ENCODE measurements at regions not wholly inside any gene's neighbourhood (a gene's known extent, or its start where the extent isn't known, plus 50 kb on each side); places are given as distances from the start of the nearest gene placed in this dataset.

GRCh38 chr13:54980651-54981050 is 1952.0 kb downstream of the OLFM4 start:
- peaks cover 3% of the 10 kb centered on the region for H3K9me3 Mint-ChIP-seq (ENCODE audit: insufficient read depth)
- TF ChIP-seq EZH2 (IDR thresholded peaks at IDR 0.05; ENCODE audit: borderline replicate concordance, insufficient read depth, low read depth, low read length, poor library complexity, severe bottlenecking), result no peak
- TF ChIP-seq, protein P1, sequence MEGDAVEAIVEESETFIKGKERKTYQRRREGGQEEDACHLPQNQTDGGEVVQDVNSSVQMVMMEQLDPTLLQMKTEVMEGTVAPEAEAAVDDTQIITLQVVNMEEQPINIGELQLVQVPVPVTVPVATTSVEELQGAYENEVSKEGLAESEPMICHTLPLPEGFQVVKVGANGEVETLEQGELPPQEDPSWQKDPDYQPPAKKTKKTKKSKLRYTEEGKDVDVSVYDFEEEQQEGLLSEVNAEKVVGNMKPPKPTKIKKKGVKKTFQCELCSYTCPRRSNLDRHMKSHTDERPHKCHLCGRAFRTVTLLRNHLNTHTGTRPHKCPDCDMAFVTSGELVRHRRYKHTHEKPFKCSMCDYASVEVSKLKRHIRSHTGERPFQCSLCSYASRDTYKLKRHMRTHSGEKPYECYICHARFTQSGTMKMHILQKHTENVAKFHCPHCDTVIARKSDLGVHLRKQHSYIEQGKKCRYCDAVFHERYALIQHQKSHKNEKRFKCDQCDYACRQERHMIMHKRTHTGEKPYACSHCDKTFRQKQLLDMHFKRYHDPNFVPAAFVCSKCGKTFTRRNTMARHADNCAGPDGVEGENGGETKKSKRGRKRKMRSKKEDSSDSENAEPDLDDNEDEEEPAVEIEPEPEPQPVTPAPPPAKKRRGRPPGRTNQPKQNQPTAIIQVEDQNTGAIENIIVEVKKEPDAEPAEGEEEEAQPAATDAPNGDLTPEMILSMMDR (IDR thresholded peaks at IDR 0.05), result no peak
- no peak for DNase-seq
- ATAC-seq (ENCODE audit: low read depth), result no peak
- no peaks in the 10 kb centered on the region for H3K27me3 Mint-ChIP-seq
- no peaks in the 10 kb centered on the region for H3K4me1 Mint-ChIP-seq
- ChIA-PET CTCF (no interaction called here), POLR2A (no interaction called here)
- H3K27ac ChIP-seq (ENCODE audit: low read length in 2 of 2), result no peak overlapping the region
- H2AFZ ChIP-seq (ENCODE audit: insufficient read depth, low read depth, low read length, poor library complexity, severe bottlenecking), result no peak overlapping the region
- intact Hi-C loops (cut with micrococcal nuclease), result no loop called here
- H3K27ac Mint-ChIP-seq, result no peak overlapping the region
- H3K4me3 ChIP-seq (ENCODE audit: control extremely low read depth in 1 of 5, extremely low read depth in 1 of 5, insufficient read depth in 1 of 5, low read depth in 2 of 5, low read length in 4 of 5), result no peak overlapping the region
- no CpG with 5 or more reads among the region's 3 CpGs for WGBS (ENCODE audit: insufficient coverage)
- H3K36me3 ChIP-seq (replicated peaks in 1 of 2; ENCODE audit: control extremely low read depth in 1 of 2, control insufficient read depth in 1 of 2, extremely low read depth in 1 of 2, insufficient read depth in 2 of 2, low read length in 1 of 2), result no peaks in the 10 kb centered on the region
- H3K27me3 ChIP-seq (replicated peaks in 1 of 4; ENCODE audit: control extremely low read depth in 1 of 4, control insufficient read depth in 3 of 4, insufficient read depth in 4 of 4, low read length in 3 of 4), result no peaks in the 10 kb centered on the region
- H3K4me1 ChIP-seq (ENCODE audit: control insufficient read depth in 2 of 2, insufficient read depth in 2 of 2, low read length in 2 of 2), result no peaks in the 10 kb centered on the region
- no peak overlapping the region for H3K9ac ChIP-seq (ENCODE audit: low read length)
- no peaks in the 10 kb centered on the region for H3K79me2 ChIP-seq (ENCODE audit: control insufficient read depth, insufficient read depth, low read length)
- no peaks in the 10 kb centered on the region for H4K20me1 ChIP-seq (ENCODE audit: control insufficient read depth, insufficient read depth, low read length, poor library complexity, severe bottlenecking)
- H3K9me3 ChIP-seq (ENCODE audit: control extremely low read depth in 1 of 3, control insufficient read depth in 2 of 3, insufficient read depth in 1 of 3, low read length in 2 of 3), result peaks cover 0 to 2% (median 0%) of the 10 kb centered on the region in 3 donors
- H3K4me2 ChIP-seq (replicated peaks; ENCODE audit: low read depth, low read length, poor library complexity, severe bottlenecking), result no peak overlapping the region
- H3K4me3 Mint-ChIP-seq, result no peak overlapping the region

- H3K4me3 ChIP-seq (ENCODE audit: control extremely low read depth in 1 of 5, extremely low read depth in 1 of 5, insufficient read depth in 1 of 5, low read depth in 2 of 5, low read length in 4 of 5), result no peak overlapping the region
- Mint-ChIP-seq H3K4me3 (no peak overlapping the region), H3K9me3 (ENCODE audit: insufficient read depth) (peaks cover 2% of the 10 kb centered on the region), H3K4me1 (no peaks in the 10 kb centered on the region), H3K27ac (no peak overlapping the region), H3K27me3 (no peaks in the 10 kb centered on the region)
- DNase-seq (no peak), ATAC-seq (ENCODE audit: low read depth) (no peak)
- no peaks in the 10 kb centered on the region for H3K4me1 ChIP-seq (ENCODE audit: control insufficient read depth in 2 of 2, insufficient read depth in 2 of 2, low read length in 2 of 2)
- H3K79me2 ChIP-seq (ENCODE audit: control insufficient read depth, insufficient read depth, low read length), result no peaks in the 10 kb centered on the region
- H3K27ac ChIP-seq (ENCODE audit: low read length in 2 of 2), result no peak overlapping the region
- ChIA-PET POLR2A (no interaction called here), CTCF (no interaction called here)
- H3K9me3 ChIP-seq (ENCODE audit: control extremely low read depth in 1 of 3, control insufficient read depth in 2 of 3, insufficient read depth in 1 of 3, low read length in 2 of 3), result peaks cover 0 to 2% (median 0%) of the 10 kb centered on the region in 3 donors
- no peak overlapping the region for H3K9ac ChIP-seq (ENCODE audit: low read length)
- no peaks in the 10 kb centered on the region for H3K27me3 ChIP-seq (replicated peaks in 1 of 4; ENCODE audit: control extremely low read depth in 1 of 4, control insufficient read depth in 3 of 4, insufficient read depth in 4 of 4, low read length in 3 of 4)
- no peaks in the 10 kb centered on the region for H3K36me3 ChIP-seq (replicated peaks in 1 of 2; ENCODE audit: control extremely low read depth in 1 of 2, control insufficient read depth in 1 of 2, extremely low read depth in 1 of 2, insufficient read depth in 2 of 2, low read length in 1 of 2)
- H3K4me2 ChIP-seq (replicated peaks; ENCODE audit: low read depth, low read length, poor library complexity, severe bottlenecking), result no peak overlapping the region
- no peak overlapping the region for H2AFZ ChIP-seq (ENCODE audit: insufficient read depth, low read depth, low read length, poor library complexity, severe bottlenecking)
- 83% methylated on average over 2 of the region's 4 CpGs for WGBS (ENCODE audit: insufficient coverage)
- TF ChIP-seq, protein P1 (IDR thresholded peaks at IDR 0.05), result no peak
- no peak for TF ChIP-seq EZH2 (IDR thresholded peaks at IDR 0.05; ENCODE audit: borderline replicate concordance, insufficient read depth, low read depth, low read length, poor library complexity, severe bottlenecking)
- intact Hi-C loops (cut with micrococcal nuclease), result no loop called here
- H4K20me1 ChIP-seq (ENCODE audit: control insufficient read depth, insufficient read depth, low read length, poor library complexity, severe bottlenecking), result no peaks in the 10 kb centered on the region
Observed at GRCh38 chr13:54989418-54989817, 1960.8 kb downstream of the OLFM4 start.

All from B cell (primary cell).